DMS114 treated with DMSO at 0.1 percent for 48 hours (cell line): ENCODE measurements at regions not wholly inside any gene's neighbourhood (a gene's known extent, or its start where the extent isn't known, plus 50 kb on each side); places are given as distances from the start of the nearest gene placed in this dataset.
"Not testable (repeated sequence)": the region's sequence is repeated elsewhere in the genome, so short reads cannot be mapped to it uniquely, and the experiment has no call there.

Experiments
- DNase-seq: peaks from one replicate; lab custom pipeline; 2025; ENCODE audit not compliant: unreplicated experiment; lab: John Stamatoyannopoulos, UW

DNA sequence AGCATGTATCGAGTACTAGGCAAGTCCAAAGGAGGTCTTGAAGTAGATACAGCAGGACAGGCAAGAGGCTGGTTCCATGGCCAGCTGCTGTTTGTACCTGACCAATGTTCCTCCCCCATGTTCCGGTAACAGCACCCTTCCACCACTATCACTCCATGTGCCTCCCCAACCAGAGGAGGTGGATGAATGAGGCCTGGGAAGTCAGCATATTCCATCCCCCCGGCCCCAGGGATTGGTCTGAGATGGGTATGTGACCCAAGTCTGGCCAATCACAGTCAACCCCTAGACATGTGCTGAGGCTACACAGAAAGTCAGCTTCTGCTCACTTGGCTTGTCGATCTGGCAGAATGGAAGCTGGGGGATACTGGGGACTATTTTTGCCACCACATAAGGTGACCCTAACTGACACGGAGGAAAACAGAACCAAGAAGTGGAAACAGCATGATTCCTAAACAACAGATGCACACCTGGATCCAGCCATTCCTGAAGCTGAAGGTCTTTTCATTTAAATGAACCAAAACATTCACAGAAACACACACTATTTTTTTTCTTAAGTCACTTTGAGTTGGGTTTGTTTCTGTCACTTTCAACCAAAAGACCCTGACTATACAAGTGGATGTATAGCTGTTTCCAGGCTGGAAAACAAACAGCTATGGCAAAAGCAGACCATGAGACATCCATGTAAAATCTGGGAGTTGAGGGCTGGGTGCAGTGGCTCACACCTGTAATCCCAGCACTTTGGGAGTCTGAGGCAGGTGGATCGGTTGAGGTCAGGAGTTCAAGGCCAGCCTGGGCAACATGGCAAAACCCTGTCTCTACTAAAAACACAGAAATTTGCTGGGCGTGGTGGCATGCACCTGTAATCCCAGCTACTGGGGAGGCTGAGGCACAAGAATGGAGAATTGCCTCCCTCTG is 70.4 kb upstream of the PTPN1 start:
- no peak for DNase-seq

DNA sequence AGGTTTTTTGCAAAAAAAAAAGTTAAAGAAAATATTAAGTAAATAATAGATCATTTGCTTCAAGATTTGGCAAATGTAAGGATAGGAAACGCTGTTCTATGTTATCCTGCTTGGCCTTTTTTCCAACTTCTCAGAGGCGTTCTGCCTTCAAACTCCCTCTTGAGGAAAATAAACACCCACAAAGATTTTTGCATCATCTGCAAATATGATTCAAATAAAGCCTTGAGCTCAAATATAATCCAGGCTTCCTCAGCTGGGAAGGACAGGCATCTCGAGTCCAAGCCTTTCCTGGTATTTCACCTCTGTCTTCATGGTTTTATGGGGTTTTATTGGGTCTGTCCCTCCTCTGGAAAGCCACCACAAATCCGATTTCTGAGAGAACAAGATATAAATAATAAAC is 67.7 kb upstream of the PTPN1 start:
- DNase-seq = no peak

DNA sequence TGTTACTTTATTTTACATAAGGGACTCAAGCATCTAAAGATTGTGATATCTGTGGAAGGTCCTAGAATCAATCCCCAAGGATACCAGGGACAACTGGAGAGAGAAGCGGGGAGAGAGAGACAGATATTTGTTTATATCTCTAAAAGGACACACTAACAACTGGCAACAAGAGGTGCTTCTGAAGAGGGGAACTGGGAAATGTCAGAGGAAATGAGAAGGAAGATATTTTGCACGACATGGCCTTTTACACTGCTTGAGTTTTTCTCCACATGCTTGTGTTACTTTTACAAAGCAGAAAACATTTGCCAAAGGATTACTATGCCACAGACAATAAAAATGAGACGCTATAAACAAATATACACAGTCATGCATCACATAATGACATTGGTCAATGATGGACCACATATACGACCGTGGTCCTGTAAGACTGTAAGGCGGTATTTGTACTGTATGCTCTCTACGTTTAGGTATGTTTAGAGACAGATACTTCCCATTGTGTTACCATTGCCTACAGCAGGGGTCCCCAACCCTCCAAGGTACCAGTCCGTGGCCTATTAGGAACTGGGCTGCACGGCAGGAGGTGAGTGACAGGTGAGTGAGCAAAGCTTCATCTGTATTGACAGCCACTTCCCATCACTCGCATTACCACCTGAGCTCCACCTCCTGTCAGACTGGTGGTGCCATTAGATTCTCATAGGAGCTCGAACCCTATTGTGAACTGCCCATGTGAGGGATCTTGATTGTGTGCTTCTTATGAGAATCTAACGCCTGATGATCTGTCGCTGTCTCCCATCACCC is 64.6 kb upstream of the PTPN1 start:
- DNase-seq = no peak

DNA sequence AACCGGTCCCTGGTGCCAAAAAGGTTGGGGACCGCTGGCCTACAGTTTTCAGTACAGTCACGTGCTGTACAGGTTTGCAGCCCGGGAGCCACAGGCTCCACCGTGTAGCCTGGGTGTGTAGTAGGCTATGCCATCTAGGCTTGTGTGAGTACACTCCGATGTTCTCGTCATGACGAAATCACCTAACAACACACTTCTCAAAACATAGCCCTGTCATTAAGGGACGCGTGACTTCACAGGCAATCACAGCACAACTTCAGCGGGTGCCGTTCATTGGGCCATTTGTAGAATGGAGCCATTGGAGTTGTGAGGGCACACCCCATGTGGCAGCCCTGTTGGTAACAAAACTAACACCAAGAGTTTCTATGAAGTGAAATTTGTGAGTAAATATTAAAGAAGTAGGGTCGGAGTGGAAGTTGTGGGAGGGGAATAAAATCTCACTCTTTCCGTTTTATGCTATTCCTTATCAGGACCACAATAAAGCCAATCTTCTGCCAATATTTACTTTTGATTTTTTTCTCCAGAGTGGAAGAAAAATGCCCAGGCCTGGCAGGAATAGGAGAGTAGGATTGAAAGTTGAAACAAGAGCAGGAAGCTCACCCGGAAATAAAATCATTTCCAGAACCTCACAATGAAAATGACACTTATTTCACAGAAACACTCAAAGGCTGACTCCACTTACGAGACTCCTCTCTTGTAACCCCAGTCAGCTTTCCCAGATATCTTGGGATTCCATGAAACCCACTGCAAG is 63.7 kb upstream of the PTPN1 start:
- DNase-seq = no peak

DNA sequence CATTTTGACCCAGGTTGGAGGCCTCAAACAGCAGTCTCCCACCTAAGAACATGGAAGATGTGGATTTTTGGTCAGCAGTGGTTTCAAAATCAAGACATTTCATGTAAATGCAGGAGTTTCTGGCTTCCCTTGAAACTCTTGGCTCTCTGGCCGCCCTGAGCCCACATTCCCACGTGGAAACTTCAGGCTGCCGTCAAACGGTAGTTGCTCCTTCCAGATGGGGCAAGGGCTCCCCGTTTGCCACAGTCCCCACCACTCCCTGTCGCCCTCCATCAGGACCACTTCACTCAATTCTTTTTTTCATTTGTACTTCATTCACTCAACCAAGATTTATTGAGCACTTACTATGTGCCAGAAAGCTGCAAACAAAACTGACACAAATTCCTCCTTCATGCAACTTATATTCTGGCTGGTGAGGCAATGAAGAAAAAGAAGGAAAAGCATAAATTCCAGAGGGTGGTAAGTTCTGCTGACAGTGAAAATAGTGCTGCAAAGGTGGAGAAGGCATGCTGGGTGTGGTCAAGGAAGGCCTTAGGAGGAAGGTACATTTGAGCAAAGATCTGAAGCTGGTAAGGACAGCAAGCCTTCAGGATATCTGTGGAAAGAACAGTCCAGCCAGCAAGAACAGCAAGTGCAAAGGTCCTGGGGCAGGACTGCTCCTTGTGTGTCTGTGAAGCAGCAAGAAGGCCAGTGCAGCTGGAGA is 62.9 kb upstream of the PTPN1 start:
- DNase-seq = no peak

DNA sequence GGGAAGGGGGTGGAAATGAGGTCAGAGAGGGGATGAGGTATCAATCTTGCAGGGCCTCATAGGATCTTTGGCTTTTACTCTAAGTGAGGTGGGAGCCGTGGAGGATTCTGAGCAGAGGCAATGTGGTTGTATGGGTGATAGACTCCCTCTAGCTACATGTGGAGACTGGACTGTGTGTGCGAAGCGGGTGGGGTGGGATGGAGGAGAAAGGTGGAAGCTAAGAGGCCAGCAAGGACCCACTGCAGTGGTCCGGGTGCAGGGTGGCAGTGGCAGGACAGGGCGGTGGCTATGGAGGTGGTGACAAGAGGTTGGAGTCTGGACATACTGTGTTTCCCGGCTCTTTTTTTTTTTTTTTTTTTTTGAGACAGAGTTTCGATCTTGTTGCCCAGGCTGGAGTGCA is 62.4 kb upstream of the PTPN1 start:
- no peak for DNase-seq

DNA sequence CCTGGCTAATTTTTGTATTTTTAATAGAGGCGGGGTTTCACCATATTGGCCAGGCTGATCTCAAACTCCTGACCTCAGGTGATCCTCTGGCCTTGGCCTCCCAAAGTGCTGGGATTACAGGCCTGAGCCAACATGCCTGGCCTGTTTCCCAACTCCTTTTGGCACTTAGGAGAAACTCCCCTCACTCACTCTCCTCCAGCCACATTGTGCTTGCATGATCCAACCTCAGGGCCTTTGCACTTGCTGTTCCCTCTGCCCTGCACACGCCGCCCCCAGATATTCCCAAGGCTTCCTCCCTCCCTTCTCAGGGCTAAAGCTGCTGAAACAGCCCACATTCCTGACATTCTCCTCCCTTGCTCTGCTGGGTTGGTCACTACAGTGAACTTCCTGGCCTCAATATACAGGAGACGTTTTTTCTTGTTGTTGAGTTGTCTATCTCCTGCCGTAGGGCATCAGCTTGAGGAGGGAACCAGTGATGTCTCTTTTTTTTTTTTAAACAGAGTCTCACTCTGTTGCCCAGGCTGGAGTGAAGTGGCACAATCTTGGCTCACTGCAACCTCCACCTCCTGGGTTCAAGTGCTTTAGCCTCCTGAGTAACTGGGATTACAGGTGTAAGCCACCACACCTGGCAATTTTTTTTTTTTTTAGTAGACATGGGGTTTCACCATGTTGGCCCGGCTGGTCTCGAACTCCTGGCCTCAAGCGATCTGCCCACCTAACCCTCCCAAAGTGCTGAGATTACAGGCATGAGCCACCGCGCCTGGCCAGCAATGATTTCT is 61.4 kb upstream of the PTPN1 start:
- not testable (repeated sequence) for DNase-seq

DNA sequence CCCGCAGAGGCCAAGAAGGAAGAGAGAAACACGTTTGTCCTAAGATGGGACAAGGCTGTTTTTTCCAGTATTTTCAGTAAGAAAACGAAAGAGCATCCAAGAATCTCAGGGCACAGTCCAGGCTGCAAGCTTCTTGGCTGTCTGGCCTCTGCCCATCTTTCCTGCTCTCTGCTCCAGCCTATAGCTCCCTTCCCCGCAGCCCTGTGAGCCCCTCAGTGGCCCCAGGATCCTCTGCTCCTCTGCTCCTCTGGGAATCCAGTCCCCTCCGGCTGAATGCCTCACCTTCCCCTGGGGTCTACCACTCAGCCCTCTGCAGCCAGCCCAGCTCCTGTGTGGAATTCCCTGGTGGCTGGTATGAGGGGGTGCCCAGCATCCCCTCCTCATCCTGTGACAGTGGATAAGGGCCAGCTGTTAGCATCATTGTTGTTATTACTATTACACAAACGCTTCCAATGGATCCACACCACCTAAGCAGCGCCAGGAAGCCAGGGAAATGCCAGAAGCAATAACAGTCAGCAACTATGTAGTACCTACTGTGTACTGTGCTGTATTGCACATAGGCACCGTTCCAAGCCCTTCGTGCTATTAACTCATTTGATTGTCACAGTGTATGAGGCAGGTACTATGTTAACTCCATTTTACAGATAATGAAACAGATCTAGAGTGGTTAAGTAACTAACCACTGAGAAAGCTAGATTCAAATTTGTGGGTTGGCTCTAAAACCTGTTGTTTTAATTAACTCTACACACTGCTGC is 60.3 kb upstream of the PTPN1 start:
- no peak for DNase-seq

DNA sequence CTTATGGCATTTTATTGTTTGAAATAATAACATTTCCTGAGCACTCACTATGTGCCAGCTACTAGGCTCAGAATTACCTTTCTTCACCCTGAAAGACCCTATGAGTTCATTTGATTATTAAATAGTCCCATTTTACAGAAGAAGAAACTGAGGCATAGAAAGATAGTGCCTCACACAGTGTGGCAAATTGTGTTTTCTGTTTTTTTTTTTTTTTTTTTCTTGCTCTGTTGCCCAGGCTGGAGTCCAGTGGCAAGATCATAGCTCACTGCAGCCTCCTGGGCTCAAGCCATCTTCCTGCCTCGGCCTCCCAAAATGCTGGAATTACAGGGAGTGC is 59.7 kb upstream of the PTPN1 start:
- DNase-seq = no peak

DNA sequence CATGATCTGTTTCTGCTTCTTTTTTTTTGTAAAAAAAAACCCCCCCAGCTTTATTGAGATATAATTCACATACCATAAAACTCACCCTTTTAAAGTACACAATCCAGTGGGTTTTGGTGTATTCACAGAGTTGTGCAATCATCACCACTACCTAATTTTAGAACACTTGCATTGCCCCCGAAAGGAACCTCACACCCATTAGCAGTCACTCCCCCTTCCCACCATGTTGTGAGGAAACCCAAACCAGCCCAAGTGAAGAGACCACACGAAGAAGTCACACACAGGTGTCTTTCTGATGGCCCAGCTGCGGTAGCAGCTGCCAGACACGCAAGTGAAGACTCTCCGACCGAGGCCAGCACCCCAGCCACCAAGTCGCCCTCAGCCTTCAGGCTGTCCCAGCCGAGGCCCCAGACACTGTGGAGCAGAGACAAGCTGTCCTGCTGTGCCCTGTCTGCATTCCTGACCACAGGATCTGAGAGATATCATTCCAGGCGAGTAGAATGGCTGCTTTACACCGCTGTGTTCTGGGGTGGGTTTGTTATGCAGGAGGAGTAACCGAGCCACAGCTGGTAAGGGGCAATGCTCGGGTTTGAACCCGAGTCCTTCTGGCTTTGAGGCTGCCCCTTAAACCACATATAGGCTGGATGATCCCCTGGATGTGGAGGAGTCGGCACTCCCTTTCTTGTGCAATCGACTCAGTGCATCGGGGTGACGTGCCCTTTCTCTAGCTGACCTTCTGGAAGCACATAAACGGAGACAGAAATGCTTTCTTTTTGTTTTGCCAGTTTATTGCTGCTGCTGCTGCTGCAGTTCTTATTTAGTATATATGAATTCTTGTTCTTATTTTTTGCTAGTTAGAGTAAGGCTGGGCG is 59.1 kb upstream of the PTPN1 start:
- no peak for DNase-seq

DNA sequence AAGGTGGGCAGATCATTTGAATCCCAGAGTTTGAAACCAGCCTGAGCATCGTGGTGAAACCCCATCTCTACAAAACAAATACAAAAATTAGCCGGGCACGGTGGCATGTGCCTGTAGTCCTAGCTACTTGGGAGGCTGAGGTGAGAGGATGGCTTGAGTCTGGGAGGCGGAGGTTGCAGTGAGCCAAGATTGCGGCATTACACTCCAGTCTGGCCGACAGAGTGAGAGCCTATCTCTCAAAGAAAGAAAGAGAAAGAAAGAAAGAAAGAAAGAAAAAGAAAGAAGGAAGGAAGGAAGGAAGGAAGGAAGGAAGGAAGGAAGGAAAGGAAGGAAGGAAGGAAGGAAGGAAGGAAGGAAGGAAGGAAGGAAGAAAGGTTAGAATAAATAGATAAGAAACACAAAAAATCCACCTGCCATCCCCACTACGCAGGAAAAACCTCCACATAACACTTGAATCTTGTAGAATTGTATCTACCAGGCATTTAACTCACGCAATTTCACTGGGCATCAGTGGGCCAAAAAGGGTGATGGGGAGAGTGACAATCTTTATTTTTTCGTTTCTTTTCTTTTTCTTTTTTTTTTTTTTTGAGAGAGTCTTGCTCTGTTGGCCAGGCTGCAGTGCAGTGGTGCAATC is 58.3 kb upstream of the PTPN1 start:
- DNase-seq = not testable (repeated sequence)

DNA sequence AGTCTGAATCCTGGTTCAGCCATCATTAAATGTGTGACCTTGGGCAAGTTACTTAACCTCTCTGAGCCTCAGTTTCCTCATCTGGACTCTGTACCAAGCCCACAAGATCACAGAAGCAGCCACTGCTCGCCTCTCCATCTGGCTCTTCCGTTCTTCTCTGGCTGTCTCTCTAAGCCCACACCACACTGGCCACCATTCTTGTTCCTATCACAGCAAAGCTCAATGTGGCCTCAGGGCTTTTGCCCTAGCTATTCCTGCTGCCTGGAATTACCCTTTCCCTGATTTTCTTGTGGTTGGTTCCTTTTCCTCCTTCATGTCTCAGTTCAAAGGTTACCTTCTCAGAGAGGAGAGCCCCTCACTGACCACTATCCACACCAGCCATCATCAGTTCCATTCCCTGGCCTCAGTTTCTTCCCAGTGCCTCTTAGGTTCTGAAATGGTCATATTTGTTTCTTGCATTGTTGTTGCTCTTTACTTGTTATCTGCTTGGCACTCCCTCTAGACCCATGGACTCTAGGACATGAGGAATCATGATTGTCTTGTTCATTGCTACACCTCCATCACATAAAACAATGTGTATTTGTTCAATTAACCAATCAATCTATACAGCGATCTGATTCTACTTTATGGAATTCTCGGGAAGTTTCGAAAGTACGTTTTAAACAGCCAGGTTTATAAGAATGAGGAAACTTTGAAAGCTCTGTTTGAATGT is 56.5 kb upstream of the PTPN1 start:
- no peak for DNase-seq

DNA sequence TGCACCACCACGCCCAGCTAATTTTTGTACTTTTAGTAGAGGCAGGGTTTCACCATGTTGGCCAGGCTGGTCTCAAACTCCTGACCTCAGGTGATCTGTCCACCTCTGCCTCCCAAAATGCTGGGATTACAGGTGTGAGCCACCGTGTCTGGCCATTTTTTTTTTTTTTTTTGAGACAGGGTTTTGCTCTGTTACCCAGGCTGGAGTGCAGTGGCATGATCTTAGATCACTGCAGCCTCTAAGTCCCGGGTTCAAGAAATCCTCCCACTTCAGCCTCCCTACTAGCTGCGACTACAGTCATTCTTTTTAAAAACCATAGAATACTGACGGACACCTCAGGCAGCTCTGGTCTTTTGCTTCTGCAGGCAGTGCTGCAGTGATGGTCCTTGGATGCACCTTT is 54.9 kb upstream of the PTPN1 start:
- not testable (repeated sequence) for DNase-seq

DNA sequence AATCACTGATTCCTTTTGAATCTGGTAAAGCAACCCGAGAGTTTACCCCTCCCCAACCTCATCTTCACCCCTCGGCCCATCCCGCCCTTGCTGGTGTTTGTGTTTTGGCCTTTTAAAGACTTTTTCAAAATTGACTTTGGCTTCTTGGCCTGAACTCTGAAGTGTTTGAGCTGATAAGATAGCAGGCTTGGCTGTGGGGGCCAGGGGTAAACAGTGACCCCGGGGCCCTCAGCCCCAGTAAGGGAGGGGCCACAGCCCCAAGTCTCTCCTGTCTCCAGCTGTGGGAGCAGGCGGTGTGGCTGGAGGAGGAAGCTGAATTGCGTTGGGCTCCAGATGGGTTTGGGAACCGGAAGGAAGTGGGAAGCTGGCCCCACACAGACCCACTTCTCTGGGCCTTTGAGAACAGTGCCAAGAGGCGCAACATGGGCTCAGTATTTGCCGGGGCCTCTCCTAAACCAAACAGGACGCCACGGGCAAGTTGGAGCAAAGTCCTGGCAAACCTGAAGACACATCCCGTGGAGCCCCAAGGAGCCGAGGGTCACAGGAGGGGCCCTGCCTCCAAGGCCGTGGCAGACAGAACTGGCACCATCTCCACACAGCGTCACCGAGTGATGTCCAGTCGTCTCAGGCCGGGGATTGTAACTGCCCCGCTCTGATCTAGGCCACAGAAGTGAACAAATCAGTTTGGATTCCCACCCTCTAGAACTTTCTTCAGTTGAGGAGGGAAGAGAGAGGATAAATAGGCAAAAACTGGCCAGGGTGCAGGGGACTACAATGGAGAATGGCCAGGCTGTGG is 54.3 kb upstream of the PTPN1 start:
- DNase-seq = no peak

DNA sequence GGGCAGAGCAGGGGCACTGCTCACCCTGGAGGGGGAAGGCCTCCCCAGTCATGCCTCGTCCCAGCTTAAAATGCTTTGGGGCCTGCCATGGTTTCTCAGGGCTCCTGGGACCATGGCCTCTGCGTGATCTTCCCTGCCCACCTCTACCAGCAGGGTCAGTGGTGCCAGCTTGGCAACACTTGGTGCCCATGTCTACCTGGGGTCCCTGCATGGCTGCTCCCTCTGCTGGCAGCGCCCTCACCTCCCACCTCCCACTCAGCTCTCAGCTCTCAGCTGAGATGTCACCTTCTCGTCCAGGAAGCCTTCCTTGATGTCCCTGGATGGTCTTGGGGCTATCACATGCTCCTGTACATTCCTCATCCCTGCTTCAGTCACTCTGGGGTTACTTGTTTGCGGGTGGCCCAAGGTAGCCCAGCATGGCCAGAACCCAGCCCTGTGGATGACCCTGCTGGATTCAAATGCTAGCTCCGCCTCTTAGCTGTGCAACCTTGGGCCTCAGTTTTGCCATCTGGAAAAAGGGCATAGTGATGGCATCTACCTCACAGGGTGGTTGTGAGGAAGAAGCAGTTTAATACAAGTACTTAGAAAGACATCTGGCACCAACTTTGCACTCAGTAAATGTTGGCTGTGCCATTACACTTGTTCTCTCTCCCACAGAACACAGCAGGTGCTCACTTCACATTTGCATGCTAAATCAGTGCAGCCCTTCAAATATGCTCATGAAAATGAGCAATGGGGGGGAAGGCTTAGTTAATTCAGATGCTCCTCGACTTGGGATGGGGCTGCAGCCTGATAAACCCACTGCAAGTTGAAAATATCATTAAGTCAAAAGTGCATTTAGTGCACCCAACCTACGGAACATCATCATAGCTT is 53.5 kb upstream of the PTPN1 start:
- no peak for DNase-seq
